ENCODE measurements at regions not wholly inside any gene's neighbourhood (a gene's known extent, or its start where the extent isn't known, plus 50 kb on each side); places are given as distances from the start of the nearest gene placed in this dataset.
A peak's percentile ranks its signal among the peaks of the same experiment; 100 is the strongest.

- H3K36me3 ChIP-seq, result no peaks in the 10 kb centered on the region
- no peaks in the 10 kb centered on the region for H3K9me3 ChIP-seq
- no peak overlapping the region for H3K4me3 ChIP-seq
- no peak overlapping the region for H3K27ac ChIP-seq
- H3K27me3 ChIP-seq, result no peaks in the 10 kb centered on the region
- no peak for DNase-seq (ENCODE audit: low spot score)
- TF ChIP-seq, protein P1, sequence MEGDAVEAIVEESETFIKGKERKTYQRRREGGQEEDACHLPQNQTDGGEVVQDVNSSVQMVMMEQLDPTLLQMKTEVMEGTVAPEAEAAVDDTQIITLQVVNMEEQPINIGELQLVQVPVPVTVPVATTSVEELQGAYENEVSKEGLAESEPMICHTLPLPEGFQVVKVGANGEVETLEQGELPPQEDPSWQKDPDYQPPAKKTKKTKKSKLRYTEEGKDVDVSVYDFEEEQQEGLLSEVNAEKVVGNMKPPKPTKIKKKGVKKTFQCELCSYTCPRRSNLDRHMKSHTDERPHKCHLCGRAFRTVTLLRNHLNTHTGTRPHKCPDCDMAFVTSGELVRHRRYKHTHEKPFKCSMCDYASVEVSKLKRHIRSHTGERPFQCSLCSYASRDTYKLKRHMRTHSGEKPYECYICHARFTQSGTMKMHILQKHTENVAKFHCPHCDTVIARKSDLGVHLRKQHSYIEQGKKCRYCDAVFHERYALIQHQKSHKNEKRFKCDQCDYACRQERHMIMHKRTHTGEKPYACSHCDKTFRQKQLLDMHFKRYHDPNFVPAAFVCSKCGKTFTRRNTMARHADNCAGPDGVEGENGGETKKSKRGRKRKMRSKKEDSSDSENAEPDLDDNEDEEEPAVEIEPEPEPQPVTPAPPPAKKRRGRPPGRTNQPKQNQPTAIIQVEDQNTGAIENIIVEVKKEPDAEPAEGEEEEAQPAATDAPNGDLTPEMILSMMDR (IDR thresholded peaks at IDR 0.05), result no peak
- no peaks in the 10 kb centered on the region for H3K4me1 ChIP-seq
Observed at GRCh38 chr4:94115687-94116086, 92.0 kb upstream of the SMARCAD1 start.

GRCh38 chr4:94116842-94117241 lies 90.8 kb upstream of the SMARCAD1 start:
- Histone ChIP-seq H3K9me3 (no peaks in the 10 kb centered on the region), H3K27me3 (no peaks in the 10 kb centered on the region), H3K4me1 (no peaks in the 10 kb centered on the region), H3K36me3 (no peaks in the 10 kb centered on the region), H3K27ac (no peak overlapping the region), H3K4me3 (no peak overlapping the region)
- DNase-seq (ENCODE audit: low spot score), result no peak
- TF ChIP-seq, protein P1 (IDR thresholded peaks at IDR 0.05), result no peak

DNA sequence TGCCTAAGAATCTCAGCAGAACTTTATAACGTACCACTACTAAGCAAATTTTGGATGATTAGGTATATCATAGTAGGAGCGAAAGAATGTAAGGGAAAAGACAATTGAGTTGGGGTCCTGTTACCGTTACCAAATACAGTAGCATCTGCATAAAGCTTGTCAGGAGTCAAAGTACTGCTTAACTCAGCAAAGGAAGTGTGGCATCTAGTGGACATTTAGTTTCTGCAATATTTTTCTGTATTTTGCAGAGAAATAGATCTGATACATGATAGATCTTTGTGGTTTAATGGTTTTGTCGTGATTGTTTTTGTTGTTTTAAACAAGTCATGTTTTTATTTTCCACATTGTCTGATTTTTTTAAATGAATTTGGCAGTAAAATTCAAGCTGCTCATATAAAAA lies 81.0 kb upstream of the SMARCAD1 start:
- TF ChIP-seq, protein P1 (IDR thresholded peaks at IDR 0.05), result peak in 1 of 2 donors; percentile 21
- no peak for DNase-seq (ENCODE audit: low spot score)
- Histone ChIP-seq H3K4me1 (no peaks in the 10 kb centered on the region), H3K4me3 (no peak overlapping the region), H3K27ac (no peak overlapping the region), H3K27me3 (no peaks in the 10 kb centered on the region), H3K9me3 (no peaks in the 10 kb centered on the region), H3K36me3 (no peaks in the 10 kb centered on the region)

DNA sequence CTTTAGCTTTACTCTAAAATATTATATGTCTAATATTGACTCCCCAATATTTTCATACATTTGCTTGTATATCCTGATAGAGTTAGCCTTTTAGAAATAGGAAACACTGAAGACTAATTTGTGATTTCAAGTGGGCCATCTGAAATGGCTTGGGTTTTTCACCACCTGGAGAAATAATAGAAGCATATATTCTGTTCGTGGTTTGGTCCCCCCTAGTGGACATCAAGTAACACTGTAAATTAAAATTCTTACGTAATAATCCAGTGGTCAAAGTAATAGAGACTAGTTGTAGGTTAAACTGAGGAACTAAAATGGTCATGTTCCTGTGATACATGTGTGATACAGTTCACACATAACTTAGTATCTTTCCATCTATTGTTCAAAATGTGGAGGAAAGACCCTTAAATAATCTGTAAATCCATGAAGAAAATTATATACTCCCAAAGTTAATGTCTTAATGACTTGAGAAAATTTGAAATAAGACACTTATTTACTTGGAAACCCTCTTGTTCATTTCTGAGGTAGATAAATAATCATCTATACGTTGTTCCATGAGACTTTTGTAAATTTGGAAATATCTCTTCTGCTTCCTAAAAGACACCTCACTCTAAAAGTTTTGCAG lies 79.8 kb upstream of the SMARCAD1 start:
- no peak for DNase-seq (ENCODE audit: low spot score)
- Histone ChIP-seq H3K27ac (no peak overlapping the region), H3K9me3 (no peaks in the 10 kb centered on the region), H3K36me3 (no peaks in the 10 kb centered on the region), H3K27me3 (no peaks in the 10 kb centered on the region), H3K4me1 (no peaks in the 10 kb centered on the region), H3K4me3 (no peak overlapping the region)
- TF ChIP-seq, protein P1 (IDR thresholded peaks at IDR 0.05), result peak; percentile 32 to 71

- H3K4me1 ChIP-seq, result no peaks in the 10 kb centered on the region
- DNase-seq (ENCODE audit: low spot score), result no peak
- no peaks in the 10 kb centered on the region for H3K36me3 ChIP-seq
- no peak overlapping the region for H3K27ac ChIP-seq
- no peak overlapping the region for H3K4me3 ChIP-seq
- TF ChIP-seq, protein P1 (IDR thresholded peaks at IDR 0.05), result no peak
- no peaks in the 10 kb centered on the region for H3K27me3 ChIP-seq
- H3K9me3 ChIP-seq, result no peaks in the 10 kb centered on the region
Observed at GRCh38 chr4:94131212-94131611, 76.5 kb upstream of the SMARCAD1 start.

GRCh38 chr4:94135701-94136100 lies 72.0 kb upstream of the SMARCAD1 start:
- Histone ChIP-seq H3K27ac (no peak overlapping the region), H3K27me3 (no peaks in the 10 kb centered on the region), H3K4me3 (no peak overlapping the region), H3K9me3 (no peaks in the 10 kb centered on the region), H3K4me1 (no peaks in the 10 kb centered on the region), H3K36me3 (no peaks in the 10 kb centered on the region)
- DNase-seq (ENCODE audit: low spot score), result no peak
- TF ChIP-seq, protein P1 (IDR thresholded peaks at IDR 0.05), result no peak

Data from right atrium auricular region (tissue), 2 donors.